HG03571 (cell line): ENCODE measurements at regions not wholly inside any gene's neighbourhood (a gene's known extent, or its start where the extent isn't known, plus 50 kb on each side); places are given as distances from the start of the nearest gene placed in this dataset.

Experiments
- ATAC-seq: cut with Tn5 transposase; IDR thresholded peaks from one replicate; pipeline ENCODE4 v1.9.1; 2021; ENCODE audit not compliant: unreplicated experiment

GRCh38 chr18:68262690-68263294 lies 452.1 kb downstream of the TMX3 start:
- ATAC-seq, result no peak

GRCh38 chr18:68256418-68257067 lies 458.4 kb downstream of the TMX3 start:
- ATAC-seq, result no peak

GRCh38 chr18:68244786-68245185 lies 470.1 kb downstream of the TMX3 start:
- ATAC-seq, result no peak

DNA sequence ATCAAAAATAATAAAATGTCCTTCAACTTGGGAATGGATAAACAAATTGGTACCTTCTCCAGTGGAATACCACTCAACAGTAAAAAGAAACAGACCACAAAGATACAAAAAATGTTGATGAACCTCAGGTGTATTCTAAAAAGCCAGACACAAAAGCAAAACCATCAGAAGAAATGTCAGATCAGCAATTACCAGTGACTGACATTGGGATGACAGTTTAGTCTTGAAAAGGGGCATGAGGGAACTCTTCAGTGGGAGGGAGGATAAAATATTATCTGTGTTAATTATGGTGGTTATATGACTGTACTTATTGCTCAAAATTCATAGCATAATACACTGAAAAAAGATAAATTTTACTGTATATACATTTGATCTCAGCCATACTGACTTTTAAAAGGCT lies 473.0 kb downstream of the TMX3 start:
- ATAC-seq, result no peak

- no peak for ATAC-seq
Observed at GRCh38 chr18:68234676-68235075, 480.2 kb downstream of the TMX3 start.

DNA sequence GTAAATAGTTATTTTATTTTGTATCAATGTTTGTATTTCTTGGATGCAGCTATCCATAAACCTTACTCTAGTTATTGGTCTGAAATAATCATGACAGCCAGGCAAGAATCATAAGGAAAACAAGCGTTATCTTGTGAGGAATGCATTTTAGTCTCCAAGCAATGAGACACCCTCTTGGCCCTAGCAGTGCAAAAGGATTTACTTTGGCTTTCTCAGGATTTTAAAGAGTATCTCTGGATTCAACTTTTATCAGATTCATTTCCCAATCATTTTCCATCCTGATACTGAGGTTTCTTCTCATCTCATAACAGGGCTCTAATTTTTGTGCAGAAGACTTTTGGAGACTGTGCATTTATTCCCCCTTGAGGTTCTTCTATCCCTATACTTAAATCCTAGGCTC lies 480.8 kb downstream of the TMX3 start:
- ATAC-seq, result no peak

DNA sequence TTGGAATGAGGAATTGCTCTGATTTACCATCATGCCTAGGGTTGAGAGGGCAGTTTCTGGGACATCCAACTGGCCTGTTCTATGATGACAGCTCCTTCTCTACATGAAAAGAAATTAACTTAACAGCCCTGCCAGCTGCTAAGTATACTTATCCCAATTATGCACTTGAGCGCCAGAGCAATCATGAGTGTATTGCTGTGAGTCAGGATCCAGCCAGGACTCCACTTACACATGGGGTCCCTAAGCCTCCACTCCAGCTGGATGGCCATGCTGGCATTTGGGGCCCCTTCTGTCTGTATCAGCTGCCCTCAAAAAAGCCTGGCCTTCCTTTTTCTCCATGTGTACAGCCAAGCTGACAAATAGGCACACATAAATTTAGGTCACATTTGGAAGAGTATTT lies 481.9 kb downstream of the TMX3 start:
- ATAC-seq, result no peak

- no peak for ATAC-seq
Observed at GRCh38 chr18:68229351-68229750, 485.6 kb downstream of the TMX3 start.

DNA sequence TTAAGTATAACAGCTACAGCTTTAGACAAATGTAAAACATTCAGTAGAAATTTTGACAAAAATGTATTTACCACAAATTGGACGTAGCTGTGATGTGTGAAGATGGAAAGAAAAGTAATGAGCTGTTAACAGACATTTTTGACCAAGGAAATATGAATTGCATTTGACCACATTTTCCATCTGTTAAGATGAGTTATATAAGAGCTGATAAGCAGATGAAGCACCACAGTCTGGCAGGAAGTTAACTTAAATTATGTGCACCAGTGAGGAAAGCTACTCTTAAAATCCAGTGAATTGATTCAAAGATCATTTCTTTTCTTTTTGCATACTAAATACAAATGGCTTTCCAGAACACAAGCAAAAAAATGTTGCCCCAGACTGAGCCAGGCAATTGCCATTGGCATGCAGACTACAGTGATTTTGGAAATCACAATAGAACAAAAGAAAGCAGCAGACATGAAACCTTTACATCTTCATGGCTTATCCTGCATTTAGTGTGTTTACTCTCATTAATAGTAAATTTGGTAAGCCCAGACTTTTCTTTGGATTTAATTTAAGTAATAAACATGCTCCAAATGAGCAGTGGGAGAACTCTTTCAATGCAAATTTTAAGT lies 493.7 kb downstream of the TMX3 start:
- ATAC-seq, result no peak

- no peak for ATAC-seq
Observed at GRCh38 chr18:68220458-68220857, 494.4 kb downstream of the TMX3 start.

GRCh38 chr18:68219872-68220271 lies 495.0 kb downstream of the TMX3 start:
- ATAC-seq, result no peak

- ATAC-seq, result no peak
Observed at GRCh38 chr18:68219274-68219673, 495.6 kb downstream of the TMX3 start.

GRCh38 chr18:68215931-68216330 lies 499.0 kb downstream of the TMX3 start:
- no peak for ATAC-seq

DNA sequence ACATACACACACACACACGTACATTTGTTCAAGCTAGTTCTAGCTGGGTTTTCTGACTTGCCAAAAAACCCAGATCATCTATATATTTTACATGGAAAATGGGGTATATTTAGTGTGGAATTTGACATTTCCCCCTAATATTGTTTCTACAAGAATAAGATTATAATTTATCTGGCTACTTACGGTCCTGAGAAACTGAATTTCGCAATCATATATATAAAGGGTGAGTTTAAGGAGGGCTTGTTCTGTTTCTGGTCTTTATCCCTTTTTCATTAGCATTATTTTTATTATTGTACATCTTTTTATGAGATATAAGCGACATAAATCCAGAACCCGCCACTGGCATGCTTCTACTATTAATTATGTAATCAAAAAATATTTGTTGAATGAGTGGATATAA lies 528.9 kb downstream of the TMX3 start:
- ATAC-seq, result no peak

GRCh38 chr18:68181956-68182355 lies 533.0 kb downstream of the TMX3 start:
- ATAC-seq, result no peak

DNA sequence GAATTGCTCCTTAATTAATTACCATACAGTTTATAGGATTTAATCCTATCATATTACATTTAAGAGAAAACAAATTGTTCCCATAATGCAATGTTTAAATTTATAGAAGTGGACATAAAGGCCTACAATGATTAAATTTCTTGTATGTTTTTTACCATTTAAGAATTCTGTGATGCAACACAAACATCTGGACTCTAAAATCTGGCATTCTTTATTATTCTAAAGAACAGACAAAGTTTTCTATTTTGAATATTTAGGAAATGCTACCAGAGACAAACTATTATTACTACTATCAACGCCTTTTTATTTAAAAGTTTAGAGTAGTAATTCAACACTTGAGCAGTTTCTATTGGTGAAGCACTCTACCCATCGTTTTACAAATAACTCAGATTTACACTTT lies 535.1 kb downstream of the TMX3 start:
- ATAC-seq, result no peak

- no peak for ATAC-seq
Observed at GRCh38 chr18:68178921-68179320, 536.0 kb downstream of the TMX3 start.

DNA sequence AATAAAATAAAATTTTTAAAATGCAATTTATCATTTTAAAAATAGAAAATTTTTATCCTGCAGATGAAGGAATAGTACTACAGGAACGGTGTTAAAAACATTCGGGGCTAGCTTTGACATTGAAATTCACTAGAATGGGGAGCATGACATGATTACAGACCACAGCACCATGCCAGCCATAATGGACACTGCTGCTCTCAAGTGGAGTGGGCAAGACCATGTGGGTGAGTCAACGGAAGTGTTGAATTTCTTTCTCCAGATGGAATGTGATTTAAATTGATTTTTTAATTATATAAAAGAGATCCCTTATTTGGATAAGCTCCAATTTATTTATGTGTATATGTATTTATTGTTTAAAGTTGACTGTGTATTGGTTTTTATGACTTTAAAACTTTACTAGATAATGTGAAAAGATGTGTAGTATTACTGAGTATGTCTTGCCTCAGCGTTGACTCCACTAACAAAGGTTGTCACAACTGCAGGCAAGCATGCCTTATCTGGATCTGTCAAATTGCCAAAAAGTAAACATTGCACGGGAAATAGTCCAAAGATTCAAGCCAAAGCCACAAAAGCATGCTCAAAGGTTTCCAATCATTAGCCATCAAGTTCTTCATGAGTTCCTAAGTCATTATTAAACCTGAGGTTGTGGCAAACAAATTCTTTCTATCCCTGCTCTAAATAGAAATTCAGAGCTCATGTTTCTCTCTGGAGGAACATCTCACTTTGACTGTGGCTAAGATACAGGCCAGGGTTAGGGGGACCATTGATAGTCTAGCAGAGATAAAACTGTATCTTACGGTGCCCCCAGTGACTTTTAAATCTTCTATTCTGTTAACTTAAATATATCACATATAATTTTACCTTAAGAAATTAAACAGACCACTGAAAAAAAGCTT lies 536.9 kb downstream of the TMX3 start:
- ATAC-seq, result no peak

- no peak for ATAC-seq
Observed at GRCh38 chr18:68176901-68177300, 538.0 kb downstream of the TMX3 start.

GRCh38 chr18:68172842-68173549 lies 541.9 kb downstream of the TMX3 start:
- no peak for ATAC-seq

DNA sequence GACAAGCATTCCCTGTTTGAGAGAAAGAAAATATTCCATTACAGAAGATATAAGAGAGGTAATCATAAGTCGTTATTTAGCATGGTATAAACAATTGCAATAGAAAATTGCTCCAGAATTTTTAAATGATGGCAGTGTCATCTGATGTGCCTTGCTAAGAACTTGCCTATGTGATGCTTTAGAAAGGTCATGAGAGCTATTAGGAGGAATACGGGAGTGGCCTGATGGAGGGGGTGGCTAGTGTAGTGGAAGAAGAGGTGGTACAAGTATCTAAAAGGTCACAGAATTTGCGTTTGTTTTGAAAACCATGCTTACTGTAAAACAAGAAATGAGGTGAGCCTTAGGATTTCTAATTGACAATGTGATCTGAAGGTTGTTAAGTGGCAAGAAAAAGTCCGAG lies 550.0 kb downstream of the TMX3 start:
- no peak for ATAC-seq
